Activated CD8-positive, alpha-beta T cell treated with anti-CD3 and anti-CD28 coated beads for 36 hours (primary cell): ENCODE measurements at regions not wholly inside any gene's neighbourhood (a gene's known extent, or its start where the extent isn't known, plus 50 kb on each side); places are given as distances from the start of the nearest gene placed in this dataset.

Experiments
- ATAC-seq: fragments of 200-7000 bp; cut with Tn5 transposase; one replicate; pipeline ENCODE4 v1.10.0; 2021; ENCODE audit warnings: mild to moderate bottlenecking, moderate library complexity
- CTCF ChIA-PET: fragments of 350-600 bp; sonication (Branson Sonifier 250); formaldehyde crosslinking; loops from one replicate; lab custom pipeline; 2021; ENCODE audit warnings: antibody characterized with exemption; lab: Charles Lee
- POLR2A ChIA-PET: fragments of 350-600 bp; sonication (Branson Sonifier 250); formaldehyde crosslinking; loops from one replicate; lab custom pipeline; 2021; ENCODE audit warnings: antibody characterized with exemption; lab: Charles Lee
- DNase-seq: peaks from one replicate; pipeline ENCODE4 v3.0.0-alpha.2; 2020
- H3K27ac Mint-ChIP-seq: one replicate; pipeline ENCODE4 v1.8.0; 2021; ENCODE audit warnings: mild to moderate bottlenecking, mixed read lengths
- H3K27me3 Mint-ChIP-seq: one replicate; pipeline ENCODE4 v1.8.0; 2021; ENCODE audit warnings: mixed read lengths
- H3K36me3 Mint-ChIP-seq: one replicate; pipeline ENCODE4 v1.8.0; 2021; ENCODE audit warnings: low read depth, mixed read lengths
- H3K4me1 Mint-ChIP-seq: one replicate; pipeline ENCODE4 v1.8.0; 2021; ENCODE audit warnings: low read depth, mixed read lengths
- H3K4me3 Mint-ChIP-seq: one replicate; pipeline ENCODE4 v1.8.0; 2021; ENCODE audit warnings: mild to moderate bottlenecking, moderate library complexity, mixed read lengths
- H3K9me3 Mint-ChIP-seq: one replicate; pipeline ENCODE4 v1.8.0; 2021; ENCODE audit warnings: mixed read lengths
- CTCF ChIP-seq: fragments of 200-600 bp; IDR thresholded peaks from one replicate; pipeline ENCODE4 v1.8.0; 2022; ENCODE audit warnings: antibody characterized with exemption, mild to moderate bottlenecking
- intact Hi-C: fragments of 100-400 bp; cut with micrococcal nuclease; formaldehyde crosslinking; loops from one replicate; pipeline ENCODE4 v1.10.0; 2022

GRCh38 chr14:53495846-53496343 is 342.8 kb upstream of the DDHD1 start:
- no peak overlapping the region for H3K4me3 Mint-ChIP-seq
- POLR2A ChIA-PET, result no interaction called here
- H3K4me1 Mint-ChIP-seq, result no peaks in the 10 kb centered on the region
- peaks cover 2% of the 10 kb centered on the region for H3K9me3 Mint-ChIP-seq
- intact Hi-C loops, result no loop called here
- ATAC-seq, result no peak
- H3K27me3 Mint-ChIP-seq, result no peaks in the 10 kb centered on the region
- no peak for TF ChIP-seq CTCF
- DNase-seq, result no peak
- H3K36me3 Mint-ChIP-seq, result no peaks in the 10 kb centered on the region
- no peak overlapping the region for H3K27ac Mint-ChIP-seq
- CTCF ChIA-PET, result no interaction called here

- CTCF ChIA-PET, result no interaction called here
- Mint-ChIP-seq H3K9me3 (peaks cover 2% of the 10 kb centered on the region), H3K27ac (no peak overlapping the region), H3K4me1 (no peaks in the 10 kb centered on the region), H3K4me3 (no peak overlapping the region), H3K36me3 (no peaks in the 10 kb centered on the region), H3K27me3 (no peaks in the 10 kb centered on the region)
- POLR2A ChIA-PET, result no interaction called here
- intact Hi-C loops, result no loop called here
- DNase-seq (no peak), ATAC-seq (no peak)
- no peak for TF ChIP-seq CTCF
Measured at GRCh38 chr14:53494587-53494986, 341.5 kb upstream of the DDHD1 start.

GRCh38 chr14:53493860-53494259 is 340.7 kb upstream of the DDHD1 start:
- no peaks in the 10 kb centered on the region for H3K36me3 Mint-ChIP-seq
- CTCF ChIA-PET, result no interaction called here
- TF ChIP-seq CTCF, result no peak
- H3K4me3 Mint-ChIP-seq, result no peak overlapping the region
- intact Hi-C loops, result no loop called here
- ATAC-seq (no peak), DNase-seq (no peak)
- H3K27me3 Mint-ChIP-seq, result no peaks in the 10 kb centered on the region
- POLR2A ChIA-PET, result no interaction called here
- H3K27ac Mint-ChIP-seq, result no peak overlapping the region
- peaks cover 2% of the 10 kb centered on the region for H3K9me3 Mint-ChIP-seq
- H3K4me1 Mint-ChIP-seq, result no peaks in the 10 kb centered on the region

GRCh38 chr14:53493320-53493719 is 340.2 kb upstream of the DDHD1 start:
- no peak for ATAC-seq

GRCh38 chr14:53491884-53492277 is 338.8 kb upstream of the DDHD1 start:
- no peak for TF ChIP-seq CTCF
- no peaks in the 10 kb centered on the region for H3K27me3 Mint-ChIP-seq
- ChIA-PET CTCF (no interaction called here), POLR2A (no interaction called here)
- H3K36me3 Mint-ChIP-seq, result no peaks in the 10 kb centered on the region
- intact Hi-C loops, result no loop called here
- no peak overlapping the region for H3K27ac Mint-ChIP-seq
- no peaks in the 10 kb centered on the region for H3K9me3 Mint-ChIP-seq
- no peaks in the 10 kb centered on the region for H3K4me1 Mint-ChIP-seq
- DNase-seq (no peak), ATAC-seq (no peak)
- no peak overlapping the region for H3K4me3 Mint-ChIP-seq

More at GRCh38 chr14:53493320-53493719, 340.2 kb upstream of the DDHD1 start:
- DNase-seq, result no peak
- CTCF ChIA-PET, result no interaction called here
- no peak overlapping the region for H3K4me3 Mint-ChIP-seq
- no peak for TF ChIP-seq CTCF
- no peaks in the 10 kb centered on the region for H3K27me3 Mint-ChIP-seq
- intact Hi-C loops, result no loop called here
- POLR2A ChIA-PET, result no interaction called here
- H3K4me1 Mint-ChIP-seq, result no peaks in the 10 kb centered on the region
- no peaks in the 10 kb centered on the region for H3K36me3 Mint-ChIP-seq
- no peaks in the 10 kb centered on the region for H3K9me3 Mint-ChIP-seq
- no peak overlapping the region for H3K27ac Mint-ChIP-seq
